HG03097 (cell line): ENCODE measurements at regions not wholly inside any gene's neighbourhood (a gene's known extent, or its start where the extent isn't known, plus 50 kb on each side); places are given as distances from the start of the nearest gene placed in this dataset.
A peak's percentile ranks its signal among the peaks of the same experiment; 100 is the strongest.
"Not testable (repeated sequence)": the region's sequence is repeated elsewhere in the genome, so short reads cannot be mapped to it uniquely, and the experiment has no call there.

Source experiments
- ATAC-seq: cut with Tn5 transposase; IDR thresholded peaks from one replicate; pipeline ENCODE4 v1.9.1; 2021; ENCODE audit not compliant: unreplicated experiment, low FRiP score

GRCh38 chr1:157235307-157235706 lies 97.1 kb upstream of the ETV3 start:
- no peak for ATAC-seq

- ATAC-seq = no peak
Measured at GRCh38 chr1:157234705-157235273, 96.6 kb upstream of the ETV3 start.

- ATAC-seq = peak; percentile 77
Measured at GRCh38 chr1:157233131-157233530, 94.9 kb upstream of the ETV3 start.

- ATAC-seq = no peak
Measured at GRCh38 chr1:157231846-157232525, 93.8 kb upstream of the ETV3 start.

- no peak for ATAC-seq
Measured at GRCh38 chr1:157230500-157230899, 92.3 kb upstream of the ETV3 start.

GRCh38 chr1:157227700-157228099 lies 89.5 kb upstream of the ETV3 start:
- ATAC-seq = no peak

GRCh38 chr1:157226739-157227138 lies 88.5 kb upstream of the ETV3 start:
- no peak for ATAC-seq

GRCh38 chr1:157219600-157219999 lies 81.4 kb upstream of the ETV3 start:
- no peak for ATAC-seq

GRCh38 chr1:157219182-157219581 lies 81.0 kb upstream of the ETV3 start:
- no peak for ATAC-seq

- ATAC-seq = no peak
Measured at GRCh38 chr1:157218671-157219070, 80.5 kb upstream of the ETV3 start.

GRCh38 chr1:157217486-157217885 lies 79.3 kb upstream of the ETV3 start:
- ATAC-seq = no peak

GRCh38 chr1:157213836-157214235 lies 75.6 kb upstream of the ETV3 start:
- no peak for ATAC-seq

GRCh38 chr1:157209514-157209913 lies 71.3 kb upstream of the ETV3 start:
- no peak for ATAC-seq

GRCh38 chr1:157205982-157206381 lies 67.8 kb upstream of the ETV3 start:
- ATAC-seq = not testable (repeated sequence)

- ATAC-seq = no peak
Measured at GRCh38 chr1:157203166-157203565, 65.0 kb upstream of the ETV3 start.

- no peak for ATAC-seq
Measured at GRCh38 chr1:157202331-157202730, 64.1 kb upstream of the ETV3 start.

GRCh38 chr1:157201767-157202166 lies 63.6 kb upstream of the ETV3 start:
- no peak for ATAC-seq

- no peak for ATAC-seq
Measured at GRCh38 chr1:157200451-157200850, 62.3 kb upstream of the ETV3 start.

GRCh38 chr1:157199421-157199755 lies 61.2 kb upstream of the ETV3 start:
- no peak for ATAC-seq

GRCh38 chr1:157198619-157199420 lies 60.6 kb upstream of the ETV3 start:
- no peak for ATAC-seq

- no peak for ATAC-seq
Measured at GRCh38 chr1:157197906-157198435, 59.8 kb upstream of the ETV3 start.
